ENCODE measurements at regions not wholly inside any gene's neighbourhood (a gene's known extent, or its start where the extent isn't known, plus 50 kb on each side); places are given as distances from the start of the nearest gene placed in this dataset.

- H3K27me3 ChIP-seq (ENCODE audit: control insufficient read depth, insufficient read depth, low read length): no peaks in the 10 kb centered on the region
- H3K79me1 ChIP-seq (ENCODE audit: low read depth in 1 of 2, low read length in 2 of 2): no peaks in the 10 kb centered on the region
- POLR2A ChIA-PET (ENCODE audit: unreplicated experiment): no interaction called here
- dilution Hi-C loops (cut with HindIII; ENCODE audit: low sequenced_read_pairs, unreplicated experiment) (no loop called here), in situ Hi-C loops (cut with MboI; ENCODE audit: low sequenced_read_pairs) (no loop called here), intact Hi-C loops (cut with micrococcal nuclease) (no loop called here)
- no peak overlapping the region for H2BK15ac ChIP-seq (ENCODE audit: low read depth, low read length)
- H3K14ac ChIP-seq (replicated peaks; ENCODE audit: low read depth, low read length): no peak overlapping the region
- no peaks in the 10 kb centered on the region for H4K20me1 ChIP-seq (ENCODE audit: insufficient read depth, low read length)
- no peak overlapping the region for H2BK120ac ChIP-seq (ENCODE audit: low read depth, low read length)
- no peak overlapping the region for H3K27ac ChIP-seq (ENCODE audit: insufficient read depth, low read length)
- no peak overlapping the region for H3K4ac ChIP-seq (ENCODE audit: low read depth, low read length)
- no TSS peak for BruUV-seq (replicated peaks)
- no peak overlapping the region for H3K56ac ChIP-seq (ENCODE audit: extremely low read depth, insufficient read depth, low read length)
- H3K4me2 ChIP-seq (ENCODE audit: low read depth, low read length): no peak overlapping the region
- no peak for DNase-seq
- no peak overlapping the region for H3K18ac ChIP-seq (ENCODE audit: low read depth, low read length)
- no peak for ATAC-seq (ENCODE audit: low read depth)
- no peak overlapping the region for H2BK20ac ChIP-seq (ENCODE audit: low read depth, low read length)
- H2AK9ac ChIP-seq (replicated peaks; ENCODE audit: low read depth, low read length, poor library complexity): no peak overlapping the region
- no peaks in the 10 kb centered on the region for H3K4me1 ChIP-seq (ENCODE audit: control insufficient read depth, insufficient read depth, low read length)
- H4K5ac ChIP-seq (ENCODE audit: low read depth, low read length): no peak overlapping the region
- H2AK5ac ChIP-seq (ENCODE audit: low read depth, low read length): no peak overlapping the region
- TF ChIP-seq RFX5 (IDR thresholded peaks at IDR 0.05; ENCODE audit: low read depth, low read length) (no peak), POLR2A (IDR thresholded peaks at IDR 0.05; ENCODE audit: low read depth, low read length) (no peak)
- H3K4me3 ChIP-seq (ENCODE audit: insufficient read depth, low read depth, low read length): no peak overlapping the region
- H3K9ac ChIP-seq (ENCODE audit: low read depth, low read length): no peak overlapping the region
- 69% methylated on average over 4 of the region's 6 CpGs; no CpG with 5 or more reads in 1 of the 2 experiments for WGBS, 2 experiments (ENCODE audit: extremely low coverage in 2 of 2, insufficient read length in 1 of 2)
- H3K9me3 ChIP-seq (ENCODE audit: control insufficient read depth, insufficient read depth, low read length): peaks cover 21% of the 10 kb centered on the region
- no peaks in the 10 kb centered on the region for H3K36me3 ChIP-seq (ENCODE audit: control insufficient read depth, insufficient read depth, low read length)
- no peak overlapping the region for H3K23ac ChIP-seq (ENCODE audit: low read depth, low read length)
- H4K8ac ChIP-seq (ENCODE audit: low read depth in 2 of 2, low read length in 2 of 2): no peak overlapping the region
- no peaks in the 10 kb centered on the region for H3K9me1 ChIP-seq (ENCODE audit: insufficient read depth, low read length)
- CTCF ChIA-PET: no interaction called here
- H2AFZ ChIP-seq (replicated peaks; ENCODE audit: low read length, poor library complexity): no peak overlapping the region
- no peak overlapping the region for H2BK5ac ChIP-seq (ENCODE audit: low read depth, low read length, poor library complexity, severe bottlenecking)
- no peak overlapping the region for H4K91ac ChIP-seq (ENCODE audit: insufficient read depth, low read depth, low read length)
These were observed 912.4 kb downstream of the VRK1 start for GRCh38 chr14:97709552-97709951.

Measured in IMR-90 (cell line).